H9 (cell line): ENCODE measurements at regions not wholly inside any gene's neighbourhood (a gene's known extent, or its start where the extent isn't known, plus 50 kb on each side); places are given as distances from the start of the nearest gene placed in this dataset.

ENCODE experiments used
- DNase-seq: peaks from one replicate; pipeline ENCODE4 v3.0.0-alpha.2; 2017
- H2AFZ ChIP-seq: one replicate; pipeline ENCODE4 v1.6.1; 2013; ENCODE audit warnings: mild to moderate bottlenecking, low read length, control low read depth, moderate library complexity
- H2AK5ac ChIP-seq: 2 replicates; pipeline ENCODE4 v1.6.1; 2013; ENCODE audit warnings: low read length, control low read depth, mixed read lengths; ENCODE audit not compliant: insufficient read length
- H2BK120ac ChIP-seq: one replicate; pipeline ENCODE4 v1.6.1; 2013; ENCODE audit warnings: low read depth, mild to moderate bottlenecking, low read length, control low read depth, inconsistent platforms; ENCODE audit not compliant: poor library complexity, severe bottlenecking
- H2BK12ac ChIP-seq: 2 replicates; pipeline ENCODE4 v1.6.1; 2013; ENCODE audit warnings: low read length, control low read depth, mixed read lengths, low read depth; ENCODE audit not compliant: insufficient read length
- H2BK15ac ChIP-seq: 2 replicates; pipeline ENCODE4 v1.6.1; 2013; ENCODE audit warnings: low read depth, low read length, control low read depth
- H2BK20ac ChIP-seq: one replicate; pipeline ENCODE4 v1.6.1; 2013; ENCODE audit warnings: low read depth, mild to moderate bottlenecking, low read length, control low read depth, inconsistent platforms; ENCODE audit not compliant: poor library complexity, severe bottlenecking
- H2BK5ac ChIP-seq: 2 replicates; pipeline ENCODE4 v1.6.1; 2013; ENCODE audit warnings: low read length, control low read depth, mixed read lengths; ENCODE audit not compliant: insufficient read length
- H3K14ac ChIP-seq: 2 replicates; pipeline ENCODE4 v1.6.1; 2013; ENCODE audit warnings: low read length, control low read depth; ENCODE audit not compliant: insufficient read depth
- H3K18ac ChIP-seq: 2 replicates; pipeline ENCODE4 v1.6.1; 2013; ENCODE audit warnings: low read depth, mild to moderate bottlenecking, mixed read lengths, low read length, control low read depth; ENCODE audit not compliant: insufficient read length
- H3K23ac ChIP-seq: 2 replicates; pipeline ENCODE4 v1.6.1; 2013; ENCODE audit warnings: low read length, control low read depth, mixed read lengths, low read depth; ENCODE audit not compliant: insufficient read length
- H3K23me2 ChIP-seq: 2 replicates; pipeline ENCODE4 v1.6.1; 2013; ENCODE audit warnings: low read depth, mild to moderate bottlenecking, mixed read lengths, low read length, control low read depth; ENCODE audit not compliant: insufficient read length, poor library complexity, severe bottlenecking
- H3K27ac ChIP-seq: 2 replicates; pipeline ENCODE4 v1.5.1; 2013; ENCODE audit warnings: low read length, control low read depth, mixed read lengths, low read depth; ENCODE audit not compliant: insufficient read length
- H3K27me3 ChIP-seq: 2 replicates; pipeline ENCODE4 v1.6.1; 2013; ENCODE audit warnings: low read length, control low read depth, inconsistent platforms; ENCODE audit not compliant: insufficient read depth
- H3K4ac ChIP-seq: 2 replicates; pipeline ENCODE4 v1.6.1; 2013; ENCODE audit warnings: low read depth, mild to moderate bottlenecking, control low read depth, inconsistent platforms, low read length, moderate library complexity
- H3K4me1 ChIP-seq: 2 replicates; pipeline ENCODE4 v1.6.1; 2013; ENCODE audit warnings: low read length, control low read depth, inconsistent platforms; ENCODE audit not compliant: insufficient read depth
- H3K4me2 ChIP-seq: 2 replicates; pipeline ENCODE4 v1.6.1; 2013; ENCODE audit warnings: low read length, control low read depth, mixed read lengths; ENCODE audit not compliant: insufficient read length, insufficient read depth
- H3K56ac ChIP-seq: 2 replicates; pipeline ENCODE4 v1.6.1; 2013; ENCODE audit warnings: low read depth, mild to moderate bottlenecking, mixed read lengths, low read length, control low read depth; ENCODE audit not compliant: insufficient read length
- H3K79me1 ChIP-seq: 2 replicates; pipeline ENCODE4 v1.6.1; 2013; ENCODE audit warnings: low read depth, mild to moderate bottlenecking, moderate library complexity, low read length, control low read depth, inconsistent platforms; ENCODE audit not compliant: insufficient read depth, poor library complexity, severe bottlenecking
- H3K79me2 ChIP-seq: 2 replicates; pipeline ENCODE4 v1.6.1; 2013; ENCODE audit warnings: low read length, control low read depth, inconsistent platforms; ENCODE audit not compliant: insufficient read depth
- H3K9ac ChIP-seq: 2 replicates; pipeline ENCODE4 v1.6.1; 2013; ENCODE audit warnings: low read length, control low read depth, mixed read lengths; ENCODE audit not compliant: insufficient read length; ENCODE audit errors: extremely low read depth
- H3K9me3 ChIP-seq: one replicate; pipeline ENCODE4 v1.6.1; 2013; ENCODE audit warnings: low read depth, low read length, inconsistent platforms; ENCODE audit not compliant: control insufficient read depth
- H3T11ph ChIP-seq: one replicate; pipeline ENCODE4 v1.6.1; 2013; ENCODE audit warnings: mild to moderate bottlenecking, low read length, control low read depth, inconsistent platforms
- H4K20me1 ChIP-seq: one replicate; pipeline ENCODE4 v1.6.1; 2013; ENCODE audit not compliant: control insufficient read depth, insufficient read length, insufficient read depth
- H4K5ac ChIP-seq: 2 replicates; pipeline ENCODE4 v1.6.1; 2013; ENCODE audit warnings: low read depth, mild to moderate bottlenecking, mixed read lengths, low read length, control low read depth; ENCODE audit not compliant: insufficient read length
- H4K8ac ChIP-seq: replicated peaks from 2 replicates; pipeline ENCODE4 v1.6.1; 2013; ENCODE audit warnings: low read length, control low read depth, mixed read lengths, low read depth; ENCODE audit not compliant: insufficient read length
- H4K91ac ChIP-seq: 2 replicates; pipeline ENCODE4 v1.6.1; 2013; ENCODE audit warnings: low read depth, mild to moderate bottlenecking, moderate library complexity, mixed read lengths, low read length, control low read depth; ENCODE audit not compliant: insufficient read length
- H3K27ac Mint-ChIP-seq, 3 experiments: 2 replicates in 2 of 3; 3 replicates in 1 of 3; pipeline ENCODE4 v1.8.0; 2020 to 2021; ENCODE audit warnings: mixed read lengths in 3 of 3, mild to moderate bottlenecking in 1 of 3, moderate library complexity in 1 of 3
- H3K27me3 Mint-ChIP-seq: 2 replicates; pipeline ENCODE4 v1.8.0; 2021; ENCODE audit warnings: low read depth, mild to moderate bottlenecking, moderate library complexity, mixed read lengths
- H3K36me3 Mint-ChIP-seq, 3 experiments: 2 replicates in 2 of 3; 3 replicates in 1 of 3; pipeline ENCODE4 v1.8.0; 2020 to 2021; ENCODE audit warnings: low read depth in 3 of 3, mixed read lengths in 3 of 3; ENCODE audit not compliant: insufficient read depth in 1 of 3
- H3K4me1 Mint-ChIP-seq, 2 experiments: 2 replicates each; pipeline ENCODE4 v1.8.0; 2020; ENCODE audit warnings: mixed read lengths in 2 of 2
- H3K4me3 Mint-ChIP-seq, 2 experiments: 2 replicates in 1 of 2; 3 replicates in 1 of 2; pipeline ENCODE4 v1.8.0; 2020 to 2021; ENCODE audit warnings: mild to moderate bottlenecking in 2 of 2, mixed read lengths in 2 of 2, moderate library complexity in 1 of 2
- H3K9me3 Mint-ChIP-seq, 2 experiments: 2 replicates in 1 of 2; 3 replicates in 1 of 2; pipeline ENCODE4 v1.8.0; 2020; ENCODE audit warnings: mild to moderate bottlenecking in 2 of 2, mixed read lengths in 2 of 2, moderate library complexity in 1 of 2
- CTCF ChIP-seq: fragments of 200-600 bp; sonication (generic); conservative IDR thresholded peaks from 3 replicates; pipeline ENCODE4 v1.8.0; 2021; ENCODE audit warnings: antibody characterized with exemption, mild to moderate bottlenecking
- WGBS: extraction: QIAGEN DNeasy Blood & Tissue Kit; methylation state at CpG from one replicate; pipeline ENCODE4 v1.1.7; 2013; ENCODE audit warnings: missing lambda C conversion rate, low lambda C conversion rate, mixed read lengths; ENCODE audit not compliant: insufficient read length; ENCODE audit errors: extremely low coverage; 5-methylcytosine and 5-hydroxymethylcytosine counted together

- no peak for TF ChIP-seq CTCF
- WGBS, result no CpG with 5 or more reads among the region's 8 CpGs
- no peak overlapping the region for H3K56ac ChIP-seq
- no peak overlapping the region for H2AK5ac ChIP-seq
- H3K23ac ChIP-seq, result no peak overlapping the region
- no peaks in the 10 kb centered on the region for H3K9me3 ChIP-seq
- no peak overlapping the region for H2BK15ac ChIP-seq
- H2BK20ac ChIP-seq, result no peak overlapping the region
- H2BK12ac ChIP-seq, result no peak overlapping the region
- H3K79me2 ChIP-seq, result no peaks in the 10 kb centered on the region
- H3K27me3 ChIP-seq, result no peaks in the 10 kb centered on the region
- H2BK5ac ChIP-seq, result no peak overlapping the region
- no peak overlapping the region for H3T11ph ChIP-seq
- Mint-ChIP-seq H3K27me3 (peaks cover 2% of the 10 kb centered on the region), H3K36me3 (no peaks in the 10 kb centered on the region; a peak in 1 of 7 replicates), H3K27ac (no peak overlapping the region), H3K4me3 (no peak overlapping the region), H3K9me3 (no peaks in the 10 kb centered on the region), H3K4me1 (peaks cover 4 to 5% of the 10 kb centered on the region in 2 experiments)
- H2BK120ac ChIP-seq, result no peak overlapping the region
- H3K4ac ChIP-seq, result no peak overlapping the region
- H3K23me2 ChIP-seq, result no peaks in the 10 kb centered on the region
- no peaks in the 10 kb centered on the region for H3K4me1 ChIP-seq
- no peak overlapping the region for H4K5ac ChIP-seq
- no peaks in the 10 kb centered on the region for H3K79me1 ChIP-seq
- no peak overlapping the region for H3K9ac ChIP-seq
- H3K4me2 ChIP-seq, result no peak overlapping the region
- DNase-seq, result no peak
- H3K14ac ChIP-seq, result no peak overlapping the region
- no peaks in the 10 kb centered on the region for H4K20me1 ChIP-seq
- no peak overlapping the region for H3K18ac ChIP-seq
- H3K27ac ChIP-seq, result no peak overlapping the region
- no peak overlapping the region for H2AFZ ChIP-seq
- no peak overlapping the region for H4K91ac ChIP-seq
- H4K8ac ChIP-seq, result no peak overlapping the region
Observed at GRCh38 chr5:2872676-2873075, 121.2 kb upstream of the IRX2 start.
